Choroid plexus epithelial cell (primary cell): ENCODE measurements at regions not wholly inside any gene's neighbourhood (a gene's known extent, or its start where the extent isn't known, plus 50 kb on each side); places are given as distances from the start of the nearest gene placed in this dataset.

Experiments used
- DNase-seq: peaks from one replicate; pipeline ENCODE4 v3.0.0-alpha.2; 2010; ENCODE audit warnings: low read depth
- H3K4me3 ChIP-seq: 2 replicates; pipeline ENCODE4 v1.5.1; 2011; ENCODE audit warnings: low read depth, mild to moderate bottlenecking, control low read depth, low read length, moderate library complexity
- CTCF ChIP-seq: conservative IDR thresholded peaks from 2 replicates; pipeline ENCODE4 v1.5.1; 2011; ENCODE audit warnings: low read depth, mild to moderate bottlenecking, control low read depth, inconsistent platforms, low read length, moderate library complexity

GRCh38 chr18:3384664-3385563 is 65.1 kb upstream of the TGIF1 start:
- H3K4me3 ChIP-seq, result no peak overlapping the region
- no peak for TF ChIP-seq CTCF
- no peak for DNase-seq

GRCh38 chr18:3388323-3388722 is 61.6 kb upstream of the TGIF1 start:
- no peak for TF ChIP-seq CTCF
- no peak for DNase-seq
- H3K4me3 ChIP-seq, result no peak overlapping the region

GRCh38 chr18:3388980-3389379 is 61.0 kb upstream of the TGIF1 start:
- no peak for TF ChIP-seq CTCF
- DNase-seq, result no peak

GRCh38 chr18:3389977-3390376 is 60.0 kb upstream of the TGIF1 start:
- no peak overlapping the region for H3K4me3 ChIP-seq
- DNase-seq, result no peak
- TF ChIP-seq CTCF, result no peak

More at GRCh38 chr18:3388980-3389379, 61.0 kb upstream of the TGIF1 start:
- no peak overlapping the region for H3K4me3 ChIP-seq

- no peak for TF ChIP-seq CTCF
- no peak overlapping the region for H3K4me3 ChIP-seq
- DNase-seq, result no peak
These were observed 58.1 kb upstream of the TGIF1 start for GRCh38 chr18:3391704-3392466.

GRCh38 chr18:3392467-3392855 is 57.5 kb upstream of the TGIF1 start:
- no peak for TF ChIP-seq CTCF
- no peak overlapping the region for H3K4me3 ChIP-seq
- DNase-seq, result no peak
